HUES48 (cell line): ENCODE measurements at regions not wholly inside any gene's neighbourhood (a gene's known extent, or its start where the extent isn't known, plus 50 kb on each side); places are given as distances from the start of the nearest gene placed in this dataset.
"Not testable (repeated sequence)": the region's sequence is repeated elsewhere in the genome, so short reads cannot be mapped to it uniquely, and the experiment has no call there.

Experiments
- H3K27ac ChIP-seq: one replicate; pipeline ENCODE4 v1.7.0; 2013; ENCODE audit warnings: low read depth, low read length, inconsistent platforms
- H3K27me3 ChIP-seq: 2 replicates; pipeline ENCODE4 v1.6.1; 2013; ENCODE audit warnings: mild to moderate bottlenecking, low read length; ENCODE audit not compliant: control insufficient read depth, insufficient read depth
- H3K36me3 ChIP-seq: 2 replicates; pipeline ENCODE4 v1.6.1; 2013; ENCODE audit warnings: low read length; ENCODE audit not compliant: control insufficient read depth, insufficient read depth
- H3K4me1 ChIP-seq: 2 replicates; pipeline ENCODE4 v1.6.1; 2013; ENCODE audit warnings: mild to moderate bottlenecking, low read length; ENCODE audit not compliant: control insufficient read depth, insufficient read depth
- H3K4me3 ChIP-seq: 2 replicates; pipeline ENCODE4 v1.5.1; 2013; ENCODE audit warnings: mild to moderate bottlenecking, low read depth, low read length
- H3K9ac ChIP-seq: 2 replicates; pipeline ENCODE4 v1.6.1; 2013; ENCODE audit warnings: mild to moderate bottlenecking, low read depth, low read length, moderate library complexity
- H3K9me3 ChIP-seq: 2 replicates; pipeline ENCODE4 v1.6.1; 2013; ENCODE audit warnings: low read length; ENCODE audit not compliant: control insufficient read depth, insufficient read depth

GRCh38 chr4:12911750-12912358 is 572.3 kb downstream of the RAB28 start:
- H3K9me3 ChIP-seq: 0 out of 2 replicates have a peak, but pooled peaks cover 4% of the 10 kb centered on the region
- no peaks in the 10 kb centered on the region for H3K36me3 ChIP-seq
- no peaks in the 10 kb centered on the region for H3K4me1 ChIP-seq
- H3K9ac ChIP-seq: no peak overlapping the region
- no peak overlapping the region for H3K4me3 ChIP-seq
- no peaks in the 10 kb centered on the region for H3K27me3 ChIP-seq
- H3K27ac ChIP-seq: no peak overlapping the region

DNA sequence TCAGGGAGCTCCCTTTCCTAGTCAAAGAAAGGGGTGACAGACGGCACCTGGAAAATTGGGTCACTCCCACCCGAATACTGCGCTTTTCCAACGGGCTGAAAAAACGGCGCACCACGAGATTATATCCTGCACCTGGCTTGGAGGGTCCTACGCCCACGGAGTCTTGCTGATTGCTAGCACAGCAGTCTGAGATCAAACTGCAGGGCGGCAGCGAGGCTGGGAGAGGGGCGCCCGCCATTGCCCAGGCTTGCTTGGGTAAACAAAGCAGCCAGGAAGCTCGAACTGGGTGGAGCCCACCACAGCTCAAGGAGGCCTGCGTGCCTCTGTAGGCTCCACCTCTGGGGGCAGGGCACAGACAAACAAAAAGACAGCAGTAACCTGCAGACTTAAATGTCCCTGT is 580.5 kb downstream of the RAB28 start:
- not testable (repeated sequence) for H3K4me1 ChIP-seq, H3K36me3 ChIP-seq, H3K4me3 ChIP-seq, H3K9ac ChIP-seq, H3K27ac ChIP-seq, H3K27me3 ChIP-seq, H3K9me3 ChIP-seq

DNA sequence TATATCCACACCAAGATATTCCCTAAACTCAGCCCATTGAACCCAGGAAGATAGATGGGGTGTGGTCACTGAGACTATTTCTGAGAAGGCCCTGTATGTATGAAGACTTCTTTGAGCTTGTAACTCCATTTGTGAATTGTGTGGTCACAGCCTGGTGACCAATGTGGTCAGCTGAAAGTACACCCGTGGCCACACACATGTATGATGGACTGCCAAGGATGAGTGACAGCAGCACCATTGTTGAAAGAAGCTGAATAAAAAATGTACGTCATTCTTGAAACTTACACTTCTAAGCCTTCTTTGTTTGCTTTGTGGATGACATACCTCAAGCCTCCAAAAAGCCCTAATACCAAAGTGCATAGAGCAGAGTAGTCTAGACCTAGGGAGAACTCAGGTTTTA is 581.4 kb downstream of the RAB28 start:
- Histone ChIP-seq H3K27ac (no peak overlapping the region), H3K9ac (no peak overlapping the region), H3K4me3 (no peak overlapping the region), H3K27me3 (no peaks in the 10 kb centered on the region), H3K4me1 (peaks cover 7% of the 10 kb centered on the region), H3K36me3 (no peaks in the 10 kb centered on the region), H3K9me3 (no peaks in the 10 kb centered on the region; the same call in 1 of the 2 replicates)

DNA sequence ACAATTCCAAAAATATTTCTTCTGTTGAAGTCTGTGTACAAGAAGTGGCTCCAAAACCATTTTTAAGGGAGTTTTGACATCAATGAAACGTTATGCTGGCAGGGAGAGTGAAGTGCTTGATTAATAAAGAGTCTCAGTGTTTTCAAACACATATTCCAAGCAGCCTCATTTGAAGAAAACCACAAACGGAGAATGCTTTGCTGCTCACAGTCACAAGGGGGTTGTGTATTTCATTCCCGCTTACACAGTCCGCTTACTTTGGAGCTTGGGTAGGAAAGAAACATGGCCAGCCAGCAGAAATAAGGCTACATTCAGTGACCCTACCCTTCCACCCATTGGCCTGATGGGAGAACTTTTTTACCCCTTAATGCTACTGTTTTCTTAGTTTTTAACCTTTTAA is 586.2 kb downstream of the RAB28 start:
- no peaks in the 10 kb centered on the region; the same call in 1 of the 2 replicates for H3K9me3 ChIP-seq
- H3K36me3 ChIP-seq: no peaks in the 10 kb centered on the region
- H3K4me3 ChIP-seq: no peak overlapping the region
- H3K27ac ChIP-seq: no peak overlapping the region
- no peaks in the 10 kb centered on the region for H3K27me3 ChIP-seq
- H3K9ac ChIP-seq: no peak overlapping the region
- H3K4me1 ChIP-seq: peaks cover 7% of the 10 kb centered on the region

DNA sequence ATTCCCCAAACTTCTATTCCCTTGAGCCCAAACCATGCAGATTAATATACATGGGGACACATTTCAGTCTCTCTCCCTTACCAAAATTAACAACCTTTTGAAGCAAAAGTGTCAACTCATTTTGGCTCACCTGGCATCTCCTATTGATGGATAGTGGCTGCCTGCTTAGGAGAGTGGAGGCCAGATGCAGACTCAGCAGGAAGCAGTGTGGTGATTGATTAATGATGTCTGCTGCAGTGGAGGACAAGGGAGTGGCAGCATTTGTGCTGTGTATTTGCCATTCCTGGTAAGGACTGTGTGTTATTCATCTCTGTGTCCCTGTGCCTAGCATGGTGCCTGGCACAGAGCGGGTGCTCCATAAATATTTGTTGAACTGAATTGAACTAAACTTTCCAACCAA is 590.1 kb downstream of the RAB28 start:
- Histone ChIP-seq H3K4me3 (no peak overlapping the region), H3K27ac (no peak overlapping the region), H3K9ac (no peak overlapping the region), H3K27me3 (no peaks in the 10 kb centered on the region), H3K4me1 (no peaks in the 10 kb centered on the region), H3K36me3 (no peaks in the 10 kb centered on the region), H3K9me3 (no peaks in the 10 kb centered on the region)

- H3K27me3 ChIP-seq: no peaks in the 10 kb centered on the region
- H3K4me3 ChIP-seq: no peak overlapping the region
Observed at GRCh38 chr4:12889054-12889453, 595.1 kb downstream of the RAB28 start.

DNA sequence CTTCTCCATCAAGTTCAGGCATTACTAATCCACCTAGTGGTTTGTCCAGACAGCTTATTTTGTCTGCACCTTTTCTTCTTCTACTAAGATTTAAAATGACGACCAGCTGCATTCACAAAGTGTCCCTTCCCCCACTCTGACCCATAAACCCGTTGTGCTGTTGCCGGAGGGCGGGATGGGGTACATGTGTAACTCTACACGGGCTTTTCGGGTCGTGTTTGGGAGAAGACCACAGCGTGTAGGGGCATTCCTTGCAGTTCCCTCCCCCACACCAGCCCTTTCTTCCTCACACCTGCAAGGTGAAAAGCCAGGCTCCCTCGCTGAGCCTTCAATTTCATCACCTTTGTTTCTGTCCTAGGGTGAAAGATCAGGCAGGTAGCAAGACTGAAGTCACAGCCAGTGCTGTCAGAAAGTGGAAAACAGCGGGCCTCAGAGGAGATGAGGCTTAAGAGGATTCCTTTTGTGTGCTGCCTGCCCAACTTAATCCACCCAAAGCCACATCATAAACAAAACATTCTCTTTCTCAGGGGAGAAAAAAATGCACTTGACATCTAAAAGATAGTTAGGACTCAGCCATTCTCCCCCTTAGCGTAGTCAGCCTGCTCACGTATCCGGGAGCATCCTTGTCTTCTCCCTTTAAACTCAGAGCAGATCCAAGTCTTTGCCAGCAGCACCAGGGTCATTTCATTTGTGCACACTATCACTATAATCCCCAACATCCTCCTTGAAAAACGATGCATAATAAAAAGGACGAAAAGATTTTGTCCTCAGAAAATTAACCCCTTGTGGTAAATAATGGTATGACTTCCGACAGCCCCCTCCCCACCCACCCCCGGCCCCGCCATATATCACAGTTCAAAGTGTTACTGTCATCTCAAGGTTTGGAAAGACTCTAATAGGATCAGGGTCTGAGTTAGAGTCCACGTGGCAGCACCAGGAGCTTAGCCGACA is 599.0 kb downstream of the RAB28 start:
- Histone ChIP-seq H3K4me3 (no peak overlapping the region), H3K9ac (no peak overlapping the region), H3K36me3 (no peaks in the 10 kb centered on the region), H3K27me3 (no peaks in the 10 kb centered on the region), H3K27ac (peak overlapping the region; percentile 14), H3K9me3 (no peaks in the 10 kb centered on the region; the same call in 1 of the 2 replicates), H3K4me1 (peaks cover 7% of the 10 kb centered on the region; the same call in 1 of the 2 replicates)

More at GRCh38 chr4:12889054-12889453, 595.1 kb downstream of the RAB28 start:
- Histone ChIP-seq H3K9me3 (no peaks in the 10 kb centered on the region), H3K36me3 (no peaks in the 10 kb centered on the region), H3K4me1 (peaks cover 7% of the 10 kb centered on the region; the same call in 1 of the 2 replicates), H3K27ac (no peak overlapping the region), H3K9ac (no peak overlapping the region)

- Histone ChIP-seq H3K4me1 (peaks cover 7% of the 10 kb centered on the region; the same call in 1 of the 2 replicates), H3K36me3 (no peaks in the 10 kb centered on the region), H3K9me3 (no peaks in the 10 kb centered on the region; the same call in 1 of the 2 replicates), H3K4me3 (no peak overlapping the region), H3K27ac (no peak overlapping the region), H3K27me3 (no peaks in the 10 kb centered on the region), H3K9ac (no peak overlapping the region)
Observed at GRCh38 chr4:12881945-12882584, 602.1 kb downstream of the RAB28 start.

GRCh38 chr4:12880844-12881243 is 603.3 kb downstream of the RAB28 start:
- Histone ChIP-seq H3K27me3 (no peaks in the 10 kb centered on the region), H3K9me3 (no peaks in the 10 kb centered on the region; the same call in 1 of the 2 replicates), H3K4me3 (no peak overlapping the region), H3K4me1 (peaks cover 7% of the 10 kb centered on the region; the same call in 1 of the 2 replicates), H3K9ac (no peak overlapping the region), H3K27ac (no peak overlapping the region), H3K36me3 (no peaks in the 10 kb centered on the region)

GRCh38 chr4:12879496-12879895 is 604.6 kb downstream of the RAB28 start:
- Histone ChIP-seq H3K27ac (no peak overlapping the region), H3K9ac (no peak overlapping the region)

More at GRCh38 chr4:12879496-12879895, 604.6 kb downstream of the RAB28 start:
- H3K27me3 ChIP-seq: no peaks in the 10 kb centered on the region
- H3K4me3 ChIP-seq: no peak overlapping the region
- peaks cover under 1% of the 10 kb centered on the region; the same call in 1 of the 2 replicates for H3K4me1 ChIP-seq
- no peaks in the 10 kb centered on the region for H3K36me3 ChIP-seq
- no peaks in the 10 kb centered on the region; the same call in 1 of the 2 replicates for H3K9me3 ChIP-seq
